Muscle of leg (tissue), 3 donors: ENCODE measurements at regions not wholly inside any gene's neighbourhood (a gene's known extent, or its start where the extent isn't known, plus 50 kb on each side); places are given as distances from the start of the nearest gene placed in this dataset.
A peak's percentile ranks its signal among the peaks of the same experiment; 100 is the strongest.

Experiments used
- DNase-seq: peaks from one replicate; pipeline ENCODE4 v3.0.0; 2013
- H3K27ac ChIP-seq: one replicate; pipeline ENCODE4 v1.5.1; 2013; ENCODE audit warnings: mild to moderate bottlenecking, low read length, control low read depth
- H3K27me3 ChIP-seq: one replicate; pipeline ENCODE4 v1.6.1; 2013; ENCODE audit warnings: low read length; ENCODE audit not compliant: control insufficient read depth, insufficient read depth
- H3K36me3 ChIP-seq: one replicate; pipeline ENCODE4 v1.6.1; 2013; ENCODE audit warnings: low read length; ENCODE audit not compliant: control insufficient read depth, insufficient read depth
- H3K4me1 ChIP-seq: one replicate; pipeline ENCODE4 v1.6.1; 2013; ENCODE audit warnings: low read length; ENCODE audit not compliant: control insufficient read depth, insufficient read depth
- H3K4me3 ChIP-seq: one replicate; pipeline ENCODE4 v1.5.1; 2013; ENCODE audit warnings: low read length, control low read depth
- H3K9me3 ChIP-seq: replicated peaks from 2 replicates; pipeline ENCODE4 v1.6.1; 2013; ENCODE audit warnings: low read depth, low read length; ENCODE audit not compliant: control insufficient read depth
- WGBS: methylation state at CpG from one replicate; pipeline ENCODE4 v1.1.5; 2013; ENCODE audit warnings: missing lambda C conversion rate; ENCODE audit not compliant: insufficient coverage; 5-methylcytosine and 5-hydroxymethylcytosine counted together

DNA sequence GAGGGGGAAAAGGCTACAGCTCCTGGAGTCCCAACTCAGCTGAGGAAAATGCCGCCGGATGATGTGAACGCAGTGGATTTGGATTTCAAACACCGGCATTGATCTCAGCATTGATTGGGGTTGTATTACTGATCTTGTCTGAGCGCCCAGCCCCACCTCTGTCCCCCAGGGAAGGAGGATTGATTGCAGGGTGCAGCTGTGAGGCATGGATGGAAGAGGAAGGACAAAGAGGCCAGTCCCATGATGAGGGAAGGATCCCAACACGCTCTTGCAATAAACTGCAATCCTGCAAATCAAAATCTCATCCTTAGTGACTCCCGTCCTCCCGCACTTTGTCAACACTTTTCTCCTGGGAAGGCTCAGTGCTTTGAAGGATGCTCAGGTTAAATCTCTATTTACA lies 242.3 kb upstream of the PROX1 start:
- no peak overlapping the region for H3K27ac ChIP-seq
- H3K4me3 ChIP-seq: no peak overlapping the region

DNA sequence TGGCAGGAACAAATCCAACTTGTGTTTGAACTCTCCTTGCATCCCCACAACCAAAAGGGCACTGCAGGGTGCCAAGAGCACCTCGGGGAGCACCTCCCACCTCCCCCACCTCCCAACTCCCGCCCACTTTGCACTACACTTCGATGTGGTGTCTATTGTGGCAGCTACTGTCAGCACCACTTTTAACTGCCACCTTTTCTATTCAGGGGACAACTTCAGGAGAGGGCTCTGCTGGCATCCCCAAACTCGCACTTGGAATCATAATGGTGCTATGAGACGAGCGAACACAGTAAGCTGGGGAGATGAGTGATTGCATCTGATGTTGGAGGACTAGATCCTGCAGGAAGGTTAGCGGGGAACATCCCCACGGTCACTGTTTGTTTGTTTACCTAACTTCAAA lies 238.2 kb upstream of the PROX1 start:
- Histone ChIP-seq H3K27me3 (no peaks in the 10 kb centered on the region), H3K9me3 (peaks cover 4% of the 10 kb centered on the region), H3K36me3 (no peaks in the 10 kb centered on the region), H3K4me1 (no peaks in the 10 kb centered on the region), H3K27ac (no peak overlapping the region), H3K4me3 (no peak overlapping the region)
- no peak for DNase-seq
- WGBS: no CpG with 5 or more reads among the region's 8 CpGs

More for the DNA sequence above, 242.3 kb upstream of the PROX1 start:
- H3K36me3 ChIP-seq: no peaks in the 10 kb centered on the region
- WGBS: 76% methylated on average over 6 of the region's 8 CpGs
- no peaks in the 10 kb centered on the region for H3K9me3 ChIP-seq
- H3K27me3 ChIP-seq: no peaks in the 10 kb centered on the region
- no peak for DNase-seq
- H3K4me1 ChIP-seq: no peaks in the 10 kb centered on the region

DNA sequence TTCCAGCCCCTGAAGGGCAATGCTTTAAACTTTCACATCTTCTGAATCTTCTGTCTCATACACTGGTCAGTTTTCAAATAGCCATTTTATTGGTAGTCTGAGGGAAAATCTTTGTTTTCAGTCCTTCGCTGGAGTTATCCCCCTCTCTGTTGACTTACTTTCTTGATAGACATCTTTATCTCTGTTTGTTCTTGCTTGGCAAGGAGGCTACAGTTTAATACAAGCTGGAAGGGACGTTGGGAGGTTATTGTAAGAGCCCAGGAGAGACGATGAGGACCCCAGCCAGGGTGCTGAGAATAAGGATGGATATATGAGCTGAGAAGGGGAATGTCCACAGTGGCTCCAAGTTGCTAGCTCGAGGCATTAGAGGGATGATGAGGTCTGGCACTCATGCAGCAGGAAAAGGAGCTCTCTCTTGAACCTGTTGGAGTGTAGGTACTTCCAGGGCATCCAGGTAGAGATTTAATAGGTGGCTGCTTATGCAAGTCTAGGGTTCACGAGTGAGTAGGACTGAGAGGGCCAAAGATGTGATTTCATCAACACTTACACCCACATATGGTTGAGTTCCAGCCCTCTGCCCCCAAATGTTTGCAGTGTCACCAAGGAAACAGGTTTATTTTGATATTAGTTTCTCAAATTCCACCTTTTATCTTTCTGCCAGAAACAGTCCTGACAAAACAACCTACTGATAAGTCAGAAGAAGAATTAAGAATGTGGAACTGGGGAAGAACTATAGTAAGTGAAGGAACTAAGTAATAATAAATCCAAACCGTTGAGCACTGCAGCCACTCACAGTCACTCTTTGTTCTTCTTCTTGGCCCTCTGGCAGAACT lies 237.3 kb upstream of the PROX1 start:
- Histone ChIP-seq H3K36me3 (no peaks in the 10 kb centered on the region), H3K27me3 (no peaks in the 10 kb centered on the region)

DNA sequence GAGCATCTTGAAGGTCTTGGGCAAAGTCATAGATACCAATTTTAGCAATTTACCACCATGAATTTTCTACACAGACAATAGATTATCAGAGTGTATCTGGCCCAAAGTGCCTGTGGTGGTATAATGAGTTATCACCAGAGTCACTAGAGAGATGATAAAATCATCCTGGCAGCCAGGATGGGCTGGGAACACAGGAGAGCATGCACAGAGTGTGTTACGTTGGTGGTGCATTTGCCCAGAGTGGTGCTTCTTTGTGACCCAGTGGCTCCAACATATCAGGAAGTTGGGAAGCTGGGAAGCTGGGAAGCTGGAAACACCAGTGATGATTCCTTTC lies 236.7 kb upstream of the PROX1 start:
- H3K4me3 ChIP-seq: no peak overlapping the region
- peaks cover 4% of the 10 kb centered on the region for H3K9me3 ChIP-seq
- H3K27me3 ChIP-seq: no peaks in the 10 kb centered on the region
- DNase-seq: no peak
- H3K4me1 ChIP-seq: no peaks in the 10 kb centered on the region
- H3K36me3 ChIP-seq: no peaks in the 10 kb centered on the region
- 75% methylated on average over 1 of the region's 1 CpG for WGBS
- H3K27ac ChIP-seq: no peak overlapping the region

More for the DNA sequence above, 237.3 kb upstream of the PROX1 start:
- no peak overlapping the region for H3K27ac ChIP-seq
- no peak for DNase-seq
- H3K9me3 ChIP-seq: peaks cover 4% of the 10 kb centered on the region
- 40% methylated on average over 3 of the region's 6 CpGs for WGBS
- H3K4me3 ChIP-seq: no peak overlapping the region
- no peaks in the 10 kb centered on the region for H3K4me1 ChIP-seq

DNA sequence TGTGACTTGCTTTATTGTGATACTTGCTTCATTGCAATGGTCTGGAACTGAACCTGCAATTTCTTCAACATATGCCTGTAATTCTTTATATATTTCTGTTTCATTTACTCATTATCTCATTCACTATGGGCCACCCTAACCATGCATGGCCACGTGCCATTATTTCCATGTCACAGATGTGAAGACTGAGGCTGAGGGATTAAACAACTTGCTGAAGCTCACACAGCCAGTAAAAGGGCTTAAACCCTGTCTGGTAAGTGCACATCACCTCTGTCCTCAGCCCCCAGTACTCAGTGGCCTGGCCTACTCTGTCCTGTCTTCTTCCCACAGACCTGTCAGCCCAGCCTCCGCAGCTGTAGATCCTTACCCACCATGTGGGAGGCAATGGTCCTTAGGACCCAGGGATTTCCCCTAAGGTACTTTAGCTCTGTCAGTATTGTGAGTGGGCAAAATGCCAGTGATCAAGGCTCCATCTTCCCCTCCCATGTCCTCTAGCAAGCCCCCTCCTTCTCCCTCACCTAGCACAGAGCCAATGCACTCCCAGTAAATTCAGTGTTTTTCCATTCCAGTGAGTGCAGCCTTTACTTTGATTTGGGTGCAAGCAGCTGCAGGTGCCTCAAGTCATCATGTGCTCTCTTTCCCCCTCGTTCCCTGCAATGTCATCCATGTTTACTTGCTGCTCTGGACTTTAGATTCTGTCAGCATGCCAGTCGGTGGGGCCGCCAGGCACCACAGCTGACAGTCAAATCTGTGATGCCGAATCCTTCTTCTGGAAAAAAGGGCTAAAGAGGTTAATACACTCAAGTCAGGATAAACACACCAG lies 228.2 kb upstream of the PROX1 start:
- DNase-seq: peak; percentile 43
- no peaks in the 10 kb centered on the region for H3K9me3 ChIP-seq
- no peaks in the 10 kb centered on the region for H3K36me3 ChIP-seq
- 35% methylated on average over 2 of the region's 6 CpGs for WGBS
- peaks cover 7% of the 10 kb centered on the region for H3K4me1 ChIP-seq
- H3K27me3 ChIP-seq: no peaks in the 10 kb centered on the region
- H3K4me3 ChIP-seq: no peak overlapping the region
- H3K27ac ChIP-seq: no peak overlapping the region

DNA sequence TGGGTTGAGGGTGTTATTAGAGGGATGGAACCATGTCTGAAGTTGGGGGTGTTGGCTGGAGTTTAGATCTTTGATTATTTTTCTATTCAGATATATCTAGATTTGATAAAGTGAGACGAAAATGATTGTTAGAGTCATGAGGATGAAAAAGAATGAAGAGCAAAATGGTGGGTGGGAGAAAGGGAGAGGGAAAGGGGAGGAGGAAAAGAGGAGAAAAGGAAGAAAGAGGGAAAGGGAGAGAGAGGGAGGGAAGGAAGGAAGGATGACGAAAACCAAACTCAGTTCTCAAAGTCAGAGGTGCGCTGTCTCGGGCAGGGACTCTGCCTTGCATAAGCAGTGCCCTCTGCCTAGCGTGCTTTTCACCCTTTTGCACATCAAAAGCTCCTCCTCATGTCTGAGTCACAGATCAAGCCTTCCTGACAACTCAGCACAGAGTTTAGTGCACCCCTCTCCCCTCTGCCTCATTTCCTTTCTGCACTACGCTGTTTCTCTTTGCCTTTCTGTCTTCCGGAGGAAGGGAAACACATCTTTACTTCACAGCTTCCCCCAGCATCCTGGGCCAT lies 225.8 kb upstream of the PROX1 start:
- Histone ChIP-seq H3K27ac (no peak overlapping the region), H3K27me3 (peaks cover 2% of the 10 kb centered on the region), H3K4me1 (peaks cover 7% of the 10 kb centered on the region), H3K36me3 (no peaks in the 10 kb centered on the region), H3K4me3 (no peak overlapping the region), H3K9me3 (no peaks in the 10 kb centered on the region)
- no peak for DNase-seq
- WGBS: 38% methylated on average over 5 of the region's 7 CpGs

DNA sequence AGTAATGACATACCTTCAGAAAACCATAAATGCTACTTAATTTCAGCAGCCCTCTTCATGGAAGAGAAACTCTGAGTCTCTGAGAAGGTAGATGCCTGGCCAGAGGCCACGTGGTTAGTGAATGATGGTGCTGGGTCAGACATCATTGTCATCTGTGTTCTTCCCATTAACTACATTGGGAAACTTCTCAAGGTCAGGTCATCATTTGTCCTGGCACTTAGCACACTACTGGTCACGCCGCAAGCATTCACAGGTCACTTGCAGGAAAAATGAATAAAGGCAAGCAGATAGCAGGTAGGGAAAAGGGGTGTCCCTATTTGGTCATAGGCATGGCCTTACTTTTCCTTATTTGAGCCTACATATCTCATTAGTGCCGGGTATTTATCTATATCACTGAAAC lies 220.1 kb upstream of the PROX1 start:
- DNase-seq: no peak
- no CpG with 5 or more reads among the region's 4 CpGs for WGBS
- Histone ChIP-seq H3K4me1 (peaks cover 1% of the 10 kb centered on the region), H3K9me3 (no peaks in the 10 kb centered on the region), H3K27me3 (peaks cover 2% of the 10 kb centered on the region), H3K36me3 (no peaks in the 10 kb centered on the region), H3K27ac (no peak overlapping the region), H3K4me3 (no peak overlapping the region)

DNA sequence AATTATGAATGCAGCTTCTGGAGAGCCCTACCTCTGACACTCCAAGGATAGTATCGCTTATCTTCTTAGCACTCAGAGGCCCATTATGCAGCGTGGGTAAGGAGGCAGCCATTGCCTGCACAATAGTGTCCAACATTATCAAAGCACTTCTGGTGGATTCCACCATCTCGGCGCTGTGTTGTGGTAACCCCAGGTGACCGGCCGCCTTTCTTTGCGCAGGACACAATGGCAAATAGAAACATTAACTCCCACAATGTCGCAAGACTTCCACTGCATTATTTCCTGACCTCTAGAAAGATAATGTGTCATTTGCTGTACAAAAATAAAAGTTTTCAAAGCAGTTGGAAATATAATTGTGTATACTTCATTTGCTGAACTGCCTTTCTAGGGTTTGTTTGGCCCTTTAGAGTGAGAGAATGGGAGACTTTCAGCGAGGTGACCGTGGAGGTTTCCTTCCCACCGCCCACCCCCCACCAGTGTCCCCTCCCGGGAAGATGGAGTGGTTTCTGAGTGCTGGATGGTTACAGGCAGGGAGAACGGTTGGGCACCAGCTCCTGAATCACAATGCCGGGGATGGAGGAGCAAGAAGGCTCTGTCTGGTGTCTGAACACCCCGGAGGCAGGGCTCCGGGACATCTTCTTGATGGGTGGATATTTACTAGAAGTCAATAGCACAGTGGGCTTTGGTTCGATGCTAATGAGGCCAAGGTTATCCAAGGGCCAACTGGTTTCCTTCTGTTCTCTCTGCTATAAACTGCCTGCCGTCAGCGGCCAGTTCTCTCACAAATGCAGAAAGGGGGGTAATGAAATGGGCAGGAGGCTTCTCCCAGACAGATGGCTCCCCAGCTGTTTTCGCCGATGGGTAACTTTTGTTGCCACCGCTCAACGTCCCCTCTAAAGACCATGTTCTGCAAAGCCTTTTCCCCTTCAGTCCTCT lies 215.4 kb upstream of the PROX1 start:
- peaks cover 6% of the 10 kb centered on the region for H3K4me1 ChIP-seq
- no peaks in the 10 kb centered on the region for H3K36me3 ChIP-seq
- WGBS: 75% methylated on average over 13 of the region's 23 CpGs
- H3K9me3 ChIP-seq: no peaks in the 10 kb centered on the region
- H3K4me3 ChIP-seq: no peak overlapping the region
- H3K27ac ChIP-seq: no peak overlapping the region
- no peaks in the 10 kb centered on the region for H3K27me3 ChIP-seq
- peak; percentile 43 for DNase-seq

DNA sequence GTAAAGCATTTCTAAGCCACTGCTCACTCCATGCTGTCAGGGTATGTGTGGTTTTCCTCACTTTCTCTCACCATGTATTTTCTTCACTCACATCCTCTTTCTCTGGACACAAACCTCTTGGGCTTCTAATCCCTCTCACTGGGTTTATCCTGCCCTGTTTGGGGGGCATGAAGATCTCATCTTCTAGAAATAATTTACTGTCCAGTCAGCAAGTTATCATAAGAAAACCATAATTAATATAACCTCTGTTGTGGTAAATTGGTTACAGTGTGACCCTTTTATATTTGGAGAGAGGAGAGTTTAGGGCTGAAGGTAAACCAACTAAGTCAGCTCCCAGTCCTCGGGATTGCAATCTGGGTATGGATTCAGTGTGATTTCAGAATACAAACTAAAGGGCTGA lies 213.8 kb upstream of the PROX1 start:
- H3K36me3 ChIP-seq: no peaks in the 10 kb centered on the region
- peaks cover 6% of the 10 kb centered on the region for H3K4me1 ChIP-seq
- H3K9me3 ChIP-seq: no peaks in the 10 kb centered on the region
- no peaks in the 10 kb centered on the region for H3K27me3 ChIP-seq
- no peak overlapping the region for H3K4me3 ChIP-seq
- no CpG with 5 or more reads among the region's 1 CpG for WGBS
- DNase-seq: no peak
- no peak overlapping the region for H3K27ac ChIP-seq
